ENCODE measurements at regions not wholly inside any gene's neighbourhood (a gene's known extent, or its start where the extent isn't known, plus 50 kb on each side); places are given as distances from the start of the nearest gene placed in this dataset.
"Not testable (repeated sequence)": the region's sequence is repeated elsewhere in the genome, so short reads cannot be mapped to it uniquely, and the experiment has no call there.

DNA sequence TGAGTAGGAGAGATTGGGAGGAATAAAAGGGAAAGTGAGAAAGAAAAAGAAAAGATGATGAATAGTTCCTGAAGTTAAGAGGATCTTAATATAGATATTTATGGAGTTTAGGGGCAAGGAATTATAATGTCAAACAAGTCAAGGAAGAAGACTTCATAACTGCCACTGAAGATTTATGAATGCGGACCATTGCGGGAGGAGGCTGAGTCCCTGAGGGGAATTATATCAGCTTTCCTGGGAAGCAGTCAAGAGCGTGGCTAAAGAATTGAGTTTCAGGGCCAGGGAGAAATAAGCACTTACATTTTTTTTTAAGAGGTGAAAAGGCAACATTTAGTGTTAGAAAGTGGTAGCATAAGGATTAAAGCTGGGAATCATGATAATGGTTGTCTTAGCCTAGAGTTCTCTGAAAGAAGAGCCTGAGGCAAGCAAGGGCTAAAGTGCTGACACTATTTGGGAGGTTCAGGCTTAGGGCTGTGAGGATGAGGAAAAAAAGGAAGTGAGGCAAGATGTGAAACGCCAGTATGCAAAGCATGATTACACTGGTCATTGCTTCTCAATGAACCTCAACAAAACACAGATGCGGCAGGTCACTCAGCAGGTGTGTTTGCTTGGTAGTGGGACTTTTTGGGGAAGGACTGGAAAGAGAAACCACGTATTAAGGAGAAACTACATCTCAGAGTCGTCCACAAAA is 217.1 kb downstream of the SLC4A3 start:
- DNase-seq: no peak

DNA sequence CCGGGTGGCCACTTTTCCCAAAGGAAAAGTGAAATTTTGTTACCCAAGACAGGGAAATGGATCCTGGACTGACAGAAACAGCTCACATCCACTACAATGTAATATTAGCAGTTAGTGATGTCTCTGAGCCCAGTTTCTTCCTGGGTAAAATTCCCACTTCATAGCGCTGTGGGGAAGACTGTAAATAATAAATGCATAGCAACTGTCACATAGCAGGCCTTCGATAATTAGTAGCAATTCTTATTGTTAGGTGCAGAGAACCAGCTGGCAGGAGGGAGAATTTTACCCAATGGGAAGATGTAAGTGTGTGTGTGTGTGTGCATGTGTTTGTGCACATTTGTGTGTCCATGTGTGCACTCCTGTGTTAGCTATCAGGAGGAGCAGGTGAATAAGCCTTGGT is 221.5 kb downstream of the SLC4A3 start:
- no peak for DNase-seq

DNA sequence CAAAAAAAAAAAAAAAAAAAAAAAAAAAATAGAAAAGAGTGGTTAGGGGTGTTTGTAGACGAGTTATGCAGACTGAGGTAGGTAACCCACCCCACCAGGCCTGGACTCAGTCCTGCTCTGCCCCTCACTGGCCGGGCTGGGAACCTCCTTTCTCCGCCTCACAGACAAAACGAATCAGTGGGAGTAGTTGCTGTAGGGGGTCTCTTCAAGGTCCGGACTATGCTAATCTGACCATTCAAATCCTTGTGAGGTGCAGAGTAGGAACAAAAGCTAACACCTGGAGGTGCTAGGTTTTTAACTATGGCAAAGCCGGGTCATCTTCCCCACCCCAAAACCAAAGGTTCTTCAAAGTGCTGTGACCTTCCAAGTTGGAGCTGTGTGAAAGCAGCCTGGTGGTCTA is 223.7 kb downstream of the SLC4A3 start:
- no peak for DNase-seq

DNA sequence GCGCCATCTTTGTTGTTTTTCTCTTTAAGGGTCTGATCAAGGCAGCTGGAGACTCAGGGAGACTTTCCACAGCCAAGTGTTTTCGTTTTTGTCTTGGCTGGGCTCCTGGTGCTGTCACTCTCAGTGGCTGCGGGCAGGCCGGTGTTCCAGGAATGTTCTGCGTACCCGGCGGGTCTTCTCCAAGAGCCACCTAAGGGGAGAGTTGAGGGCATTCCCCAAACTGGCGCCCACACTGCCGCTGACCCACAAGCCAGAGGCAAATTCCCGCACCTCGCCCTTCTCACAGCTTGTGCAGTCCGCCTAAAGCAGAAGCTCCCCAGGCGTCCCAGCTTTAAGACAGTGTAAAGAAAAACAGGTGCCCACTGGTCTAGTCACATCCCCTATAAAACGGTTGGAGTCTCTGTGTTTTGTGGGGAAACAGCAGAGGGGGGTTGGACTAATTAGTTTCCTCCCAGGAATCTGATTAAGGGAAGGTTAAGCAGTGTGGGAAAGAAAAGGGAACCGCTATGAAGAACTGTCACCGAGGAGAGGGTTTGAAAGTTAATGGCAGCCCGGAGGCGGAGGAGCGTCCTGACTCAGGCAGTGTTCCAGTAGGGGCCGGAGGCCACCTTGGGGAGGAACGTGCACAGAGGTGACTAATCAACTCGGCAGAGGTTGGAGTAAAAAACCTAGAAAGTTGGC is 224.5 kb downstream of the SLC4A3 start:
- no peak for DNase-seq

DNA sequence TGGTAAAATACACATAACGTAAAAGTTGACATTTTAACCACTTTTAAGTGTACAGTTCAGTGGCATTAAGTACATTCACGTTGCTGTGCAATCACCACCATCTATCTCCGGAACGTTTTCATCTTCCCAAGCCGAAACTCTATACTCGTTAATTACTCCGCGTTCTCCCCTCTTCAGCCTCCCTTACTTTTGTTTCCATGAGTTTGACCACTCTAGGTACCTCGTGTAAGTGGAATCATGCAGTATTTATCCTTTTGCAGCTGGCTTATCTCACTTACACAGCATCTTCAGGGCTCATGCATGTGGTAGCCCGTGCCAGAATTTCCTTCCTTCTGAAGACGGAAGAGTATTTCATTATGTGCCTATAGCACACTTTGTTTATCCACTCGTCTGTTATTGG is 225.2 kb downstream of the SLC4A3 start:
- DNase-seq: no peak

DNA sequence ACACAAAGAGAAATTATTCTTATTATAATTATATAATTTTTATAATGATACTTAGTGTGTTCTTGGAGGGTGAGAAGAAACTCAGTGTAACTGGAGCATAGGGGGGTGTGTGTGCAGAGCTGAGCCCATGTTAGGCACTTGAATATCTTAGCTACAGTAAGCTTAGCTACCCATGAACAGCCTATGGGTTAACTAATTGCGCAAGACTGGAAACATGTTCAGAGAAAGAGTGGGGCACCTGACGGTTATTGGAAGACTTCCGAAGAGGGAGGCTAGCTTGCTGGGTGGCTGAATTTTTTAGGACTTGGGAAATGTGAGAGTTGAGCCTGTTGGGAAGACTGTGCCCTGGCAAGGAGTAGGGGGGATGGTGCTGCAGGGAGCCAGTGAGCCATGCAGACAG is 229.2 kb downstream of the SLC4A3 start:
- no peak for DNase-seq

DNA sequence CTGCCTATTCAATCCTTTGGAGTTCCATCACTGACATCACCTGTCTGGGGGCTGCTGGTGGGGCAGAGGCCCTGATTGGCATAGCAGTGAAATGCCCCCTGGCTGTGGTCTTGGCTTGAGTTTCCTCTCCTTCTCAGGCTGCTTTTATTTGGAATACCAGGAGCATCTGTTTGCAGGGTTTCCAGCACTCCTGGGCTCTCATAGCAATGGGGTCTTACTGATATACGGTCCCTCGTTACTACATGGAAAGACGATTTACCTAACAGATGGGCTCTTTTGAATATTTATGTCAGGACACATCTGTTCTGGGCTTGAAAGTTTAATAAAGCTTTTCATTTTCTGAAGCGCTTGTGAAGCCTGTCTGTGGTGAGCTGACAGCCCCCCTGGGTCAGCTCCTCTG is 230.3 kb downstream of the SLC4A3 start:
- no peak for DNase-seq

DNA sequence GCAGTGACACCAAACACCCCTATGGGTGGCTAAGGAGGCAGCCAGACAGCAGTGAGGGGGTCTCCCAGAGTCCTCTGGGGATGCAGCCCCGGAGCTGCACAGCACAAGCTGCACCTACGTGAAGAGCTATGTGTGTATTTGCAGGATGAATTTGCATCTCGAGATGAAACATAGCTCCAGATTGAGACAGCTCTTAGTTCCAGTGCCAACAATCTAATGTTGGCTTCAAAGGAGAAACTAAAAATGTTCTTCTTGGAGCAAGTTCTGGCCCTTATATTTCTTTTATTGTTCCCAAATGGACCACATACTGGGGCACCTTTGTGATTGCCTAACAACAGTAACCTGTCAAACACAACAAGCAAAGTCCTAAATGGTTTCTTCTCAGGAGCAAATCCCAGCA is 233.9 kb downstream of the SLC4A3 start:
- no peak for DNase-seq

DNA sequence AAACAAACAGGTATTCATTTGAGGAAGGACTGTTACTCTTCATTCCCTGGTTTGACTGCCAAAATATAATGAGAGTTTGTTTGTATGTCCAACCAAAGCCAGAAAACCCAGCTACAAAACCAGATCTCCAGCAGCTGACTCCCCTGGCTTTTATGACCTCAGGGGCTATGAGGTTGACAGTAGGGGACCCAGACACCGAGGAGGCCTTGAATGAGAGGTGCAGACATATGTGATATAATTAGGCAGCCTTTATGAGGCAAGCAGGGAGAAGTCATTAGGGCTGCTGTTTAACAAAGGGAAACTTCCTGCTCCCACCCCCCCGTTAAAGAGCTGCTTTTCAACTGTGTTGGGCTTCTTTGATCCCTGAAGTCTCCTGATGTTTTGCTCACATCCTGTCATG is 236.7 kb downstream of the SLC4A3 start:
- no peak for DNase-seq

DNA sequence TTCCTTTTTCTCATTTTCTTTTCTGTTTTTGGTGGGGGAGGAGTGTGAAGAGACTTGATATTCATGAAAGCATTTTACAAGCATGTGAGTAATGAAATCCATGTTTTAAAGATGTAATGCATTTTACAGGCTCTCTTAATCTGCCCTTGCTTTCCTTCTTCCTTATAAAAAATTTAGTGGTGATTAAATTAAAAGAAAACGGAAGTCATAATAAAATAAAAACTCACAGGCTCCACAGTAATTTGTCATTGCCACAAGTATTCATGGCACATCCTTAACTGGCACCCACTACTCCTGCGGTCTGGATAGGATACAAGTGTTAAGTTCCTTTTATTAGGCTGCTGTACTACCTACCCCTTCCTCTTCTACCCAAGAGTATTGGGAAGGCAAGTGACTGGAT is 241.2 kb downstream of the SLC4A3 start:
- no peak for DNase-seq

DNA sequence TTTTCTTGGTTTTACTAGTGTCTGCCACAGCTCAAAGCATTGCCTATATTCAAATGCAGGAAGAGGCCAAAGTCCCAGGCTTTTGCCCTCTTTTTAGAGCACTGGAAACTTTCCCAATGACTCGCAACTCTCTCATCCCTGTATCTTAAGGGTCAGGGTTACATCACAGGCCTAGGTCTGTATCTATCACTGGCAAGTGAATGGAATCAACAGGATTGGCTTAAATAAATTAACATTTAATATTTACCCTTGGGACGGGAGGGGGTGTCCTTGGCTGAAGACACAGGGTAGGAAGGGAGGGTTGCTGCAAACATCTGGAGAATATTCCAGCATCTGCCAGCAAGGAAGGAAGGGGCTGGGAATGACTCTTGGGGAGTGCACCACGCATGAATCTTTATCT is 242.6 kb downstream of the SLC4A3 start:
- no peak for DNase-seq

DNA sequence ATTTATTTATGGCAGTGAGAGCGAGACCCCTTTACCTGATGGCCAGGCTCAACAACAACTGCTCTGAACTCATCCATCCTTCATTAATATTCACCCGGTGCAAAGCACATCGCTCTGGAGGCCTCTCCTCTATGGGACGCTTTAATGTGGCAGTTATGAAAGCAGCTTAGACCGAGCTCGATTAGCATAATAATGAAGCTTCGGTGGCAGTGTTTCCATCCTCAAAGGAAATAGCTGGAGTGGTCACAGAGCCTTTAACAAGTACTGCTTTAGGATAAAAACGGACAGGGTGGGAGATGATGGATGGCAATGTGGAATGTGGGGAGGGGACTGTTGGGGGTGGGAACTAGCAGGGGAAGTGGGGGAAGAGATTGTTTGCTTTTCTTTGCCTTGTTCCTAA is 243.9 kb downstream of the SLC4A3 start:
- no peak for DNase-seq

DNA sequence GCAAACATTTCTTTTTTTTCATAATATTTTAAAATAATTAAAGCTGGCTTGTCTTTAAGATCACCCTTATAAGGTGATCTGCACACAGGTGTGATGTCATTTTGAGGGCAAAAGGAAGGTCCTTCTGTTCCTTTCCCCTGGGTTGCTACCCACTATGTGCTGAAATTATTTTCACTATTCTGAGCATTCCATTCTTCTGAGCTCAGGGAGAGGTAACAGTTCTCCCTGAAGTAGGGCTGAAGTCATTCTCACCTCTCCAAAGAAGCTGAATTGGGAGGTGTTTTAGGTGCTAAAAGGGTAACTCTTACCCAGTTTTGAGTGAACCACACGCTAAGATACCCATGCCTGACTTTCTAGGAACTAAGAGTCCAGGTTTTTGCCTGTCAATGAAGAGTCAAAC is 247.6 kb downstream of the SLC4A3 start:
- DNase-seq: no peak

DNA sequence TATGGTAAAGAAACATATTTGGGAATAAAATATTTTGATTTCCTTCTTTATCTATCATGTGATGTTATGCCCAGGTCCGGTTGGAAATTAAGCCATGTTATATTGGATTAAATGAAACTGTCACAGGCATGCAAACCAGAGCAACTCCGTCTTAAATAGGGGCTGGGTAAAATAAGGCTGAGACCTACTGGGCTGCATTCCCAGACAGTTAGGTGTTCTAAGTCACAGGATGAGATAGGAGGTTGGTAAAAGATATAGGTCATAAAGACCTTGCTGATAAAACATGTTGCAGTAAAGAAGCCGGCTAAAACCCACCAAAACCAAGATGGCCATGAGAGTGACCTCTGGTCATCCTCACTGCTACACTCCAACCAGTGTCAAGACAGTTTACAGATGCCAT is 248.6 kb downstream of the SLC4A3 start:
- not testable (repeated sequence) for DNase-seq

DNA sequence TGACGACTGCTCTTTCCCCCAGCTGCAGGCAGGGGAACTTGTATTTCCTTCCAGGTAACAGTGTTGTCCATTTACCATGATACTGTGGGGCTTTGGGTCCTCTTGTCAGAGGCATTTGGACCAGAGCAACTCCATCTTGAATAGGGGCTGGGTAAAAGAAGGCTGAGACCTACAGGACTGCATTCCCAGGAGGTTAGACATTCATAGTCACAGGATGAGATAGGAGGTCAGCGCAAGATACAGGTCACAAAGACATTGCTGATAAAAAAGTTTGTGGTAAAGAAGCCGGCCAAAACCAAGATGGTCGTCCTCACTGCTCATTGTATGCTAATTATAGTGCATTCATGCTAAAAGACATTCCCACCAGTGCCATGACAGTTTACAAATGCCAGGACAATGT is 249.5 kb downstream of the SLC4A3 start:
- DNase-seq: no peak

DNA sequence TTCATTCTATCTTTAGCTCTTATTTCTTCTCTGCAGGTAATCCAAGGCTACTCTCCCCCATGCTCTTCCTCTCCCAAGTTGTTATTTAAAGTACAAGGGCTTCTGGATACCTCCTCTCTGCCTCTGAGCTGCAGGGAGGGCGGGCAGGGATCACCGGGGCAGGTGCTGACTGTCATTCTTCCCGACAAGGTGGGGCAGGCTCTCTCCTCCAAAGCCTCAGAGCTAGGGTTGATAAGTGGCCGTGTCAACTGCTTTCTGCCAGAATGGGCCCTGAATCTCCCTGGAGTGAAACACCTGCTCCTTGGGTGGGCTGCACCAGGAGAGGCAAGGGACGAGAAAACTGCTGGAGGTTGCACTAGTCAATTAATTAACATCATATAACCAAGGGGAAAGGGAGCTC is 250.3 kb downstream of the SLC4A3 start:
- DNase-seq: no peak

DNA sequence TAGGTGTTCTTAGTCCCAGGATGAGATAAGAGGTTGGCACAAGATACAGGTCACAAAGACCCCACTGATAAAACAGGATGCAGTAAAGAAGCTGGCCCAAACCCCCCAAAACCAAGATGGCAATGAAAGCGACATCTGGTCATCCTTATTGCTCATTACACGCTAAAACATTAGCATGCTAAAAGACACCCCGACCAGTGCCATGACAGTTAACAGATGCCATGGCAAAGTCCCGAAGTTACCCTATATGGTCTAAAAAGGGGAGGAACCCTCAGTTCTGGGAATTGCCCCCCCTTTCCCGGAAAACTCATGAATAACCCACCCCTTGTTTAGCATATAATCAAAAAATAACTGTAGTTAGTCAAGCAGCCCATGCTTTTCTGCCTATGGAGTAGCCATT is 251.1 kb downstream of the SLC4A3 start:
- no peak for DNase-seq

DNA sequence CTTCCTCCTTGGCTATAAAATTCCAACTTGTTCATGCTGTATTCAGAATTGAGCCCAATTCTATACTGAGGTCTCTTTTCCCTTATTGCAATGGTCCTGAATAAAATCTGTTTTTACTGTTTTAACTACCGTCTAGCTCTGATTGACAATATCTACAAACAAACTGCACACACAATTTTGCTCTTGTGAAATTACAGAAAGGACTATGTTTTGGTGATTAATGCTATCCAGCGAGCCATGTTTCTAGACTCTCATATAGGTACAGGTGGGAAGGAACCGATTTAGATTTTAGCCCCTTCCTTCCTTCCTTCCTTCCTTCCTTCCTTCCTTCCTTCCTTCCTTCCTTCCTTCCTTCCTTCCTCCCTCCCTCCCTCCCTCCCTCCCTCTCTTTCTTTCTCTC is 254.4 kb downstream of the SLC4A3 start:
- no peak for DNase-seq

DNA sequence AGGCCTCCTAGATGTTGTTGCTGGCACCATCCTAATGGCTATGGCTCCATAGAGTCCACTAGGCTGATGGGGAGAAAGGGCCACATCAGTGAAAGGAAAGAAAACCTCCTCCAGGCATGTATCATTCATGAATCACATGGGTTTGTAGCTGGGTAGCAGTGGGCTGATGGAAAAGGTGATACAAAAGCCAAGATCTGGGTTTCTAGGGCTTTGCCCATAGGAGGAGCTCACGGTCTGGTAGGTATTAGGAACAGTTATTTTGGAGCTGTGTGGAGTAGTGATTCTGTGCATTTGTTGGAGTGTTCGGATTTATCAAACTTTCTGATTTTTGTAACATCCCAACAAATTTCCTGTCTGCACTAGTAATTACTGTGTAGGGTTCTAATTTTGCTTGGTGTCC is 259.2 kb downstream of the SLC4A3 start:
- no peak for DNase-seq

DNA sequence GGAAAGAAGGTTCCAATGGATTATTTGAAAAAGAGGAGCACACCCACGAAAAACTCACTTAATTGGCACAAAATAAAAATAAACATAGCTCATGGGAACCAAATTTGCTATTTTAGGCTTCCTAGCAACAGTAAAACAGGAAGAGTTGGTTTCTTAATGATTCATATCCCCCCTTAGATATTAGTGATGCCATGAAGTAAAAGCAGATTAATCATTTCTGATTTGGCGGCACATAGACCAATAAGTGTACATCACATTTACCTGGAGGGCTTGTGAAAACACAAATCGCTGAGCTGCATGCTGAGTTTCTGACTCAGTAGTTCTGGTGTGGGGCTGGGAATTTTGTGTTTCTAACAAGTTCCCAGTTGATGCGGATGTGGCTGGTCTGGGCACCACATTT is 260.4 kb downstream of the SLC4A3 start:
- DNase-seq: no peak

DNA sequence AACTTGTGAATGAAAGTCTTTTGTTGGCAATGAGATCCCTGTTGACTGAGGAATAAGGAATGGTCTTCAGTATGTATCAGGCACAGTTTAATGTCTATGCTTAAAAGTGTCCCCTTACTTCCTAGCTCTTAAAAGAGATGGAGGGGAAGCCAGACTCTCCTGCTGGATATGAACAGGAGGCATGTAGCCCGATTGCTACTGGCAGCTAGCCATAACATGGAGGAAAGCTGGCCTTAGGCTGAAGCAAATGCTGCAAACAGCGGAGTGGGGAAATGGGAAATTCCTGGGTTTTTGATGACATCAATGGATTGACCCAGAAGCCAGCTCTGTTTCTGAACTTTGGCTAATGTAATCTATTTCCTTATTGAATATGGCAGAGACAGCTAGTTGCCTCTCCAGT is 266.1 kb downstream of the SLC4A3 start:
- no peak for DNase-seq

DNA sequence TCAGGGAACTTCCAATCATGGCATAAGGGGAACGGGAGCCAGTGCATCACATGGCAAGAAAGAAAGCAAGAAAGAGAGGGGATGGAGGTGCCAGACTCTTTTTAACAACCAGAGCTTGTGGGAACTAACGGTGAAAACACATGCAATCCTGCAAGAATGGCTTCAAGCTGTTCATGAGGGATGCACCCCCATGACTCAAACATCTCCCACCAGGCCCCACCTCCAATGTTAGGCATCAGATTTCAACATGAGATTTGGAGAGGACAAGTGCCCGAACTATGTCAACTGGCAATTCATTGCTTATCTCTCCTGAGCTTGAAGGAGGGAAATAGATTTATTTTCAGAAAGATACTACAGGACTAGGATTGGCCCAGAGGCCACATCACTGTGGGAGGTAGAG is 270.0 kb downstream of the SLC4A3 start:
- no peak for DNase-seq

DNA sequence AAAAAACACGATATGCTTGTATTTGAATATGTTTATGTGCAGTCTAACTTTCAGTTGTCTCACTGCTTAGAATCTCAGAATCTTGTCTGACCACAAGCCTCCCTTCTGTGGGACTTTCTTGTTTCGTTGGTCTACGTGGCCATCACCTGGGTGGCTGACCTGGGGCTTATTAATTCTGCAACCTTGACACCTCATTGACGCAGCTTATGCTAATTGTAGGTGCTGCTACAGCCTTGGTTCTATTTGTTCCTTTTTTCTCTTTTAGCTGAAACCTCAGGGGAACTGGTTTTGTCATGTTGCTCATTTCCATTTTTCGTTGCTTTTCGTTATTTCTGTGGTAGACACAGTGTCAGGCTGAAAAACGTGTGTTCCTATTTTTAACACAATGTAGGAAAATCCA is 273.7 kb downstream of the SLC4A3 start:
- DNase-seq: no peak

DNA sequence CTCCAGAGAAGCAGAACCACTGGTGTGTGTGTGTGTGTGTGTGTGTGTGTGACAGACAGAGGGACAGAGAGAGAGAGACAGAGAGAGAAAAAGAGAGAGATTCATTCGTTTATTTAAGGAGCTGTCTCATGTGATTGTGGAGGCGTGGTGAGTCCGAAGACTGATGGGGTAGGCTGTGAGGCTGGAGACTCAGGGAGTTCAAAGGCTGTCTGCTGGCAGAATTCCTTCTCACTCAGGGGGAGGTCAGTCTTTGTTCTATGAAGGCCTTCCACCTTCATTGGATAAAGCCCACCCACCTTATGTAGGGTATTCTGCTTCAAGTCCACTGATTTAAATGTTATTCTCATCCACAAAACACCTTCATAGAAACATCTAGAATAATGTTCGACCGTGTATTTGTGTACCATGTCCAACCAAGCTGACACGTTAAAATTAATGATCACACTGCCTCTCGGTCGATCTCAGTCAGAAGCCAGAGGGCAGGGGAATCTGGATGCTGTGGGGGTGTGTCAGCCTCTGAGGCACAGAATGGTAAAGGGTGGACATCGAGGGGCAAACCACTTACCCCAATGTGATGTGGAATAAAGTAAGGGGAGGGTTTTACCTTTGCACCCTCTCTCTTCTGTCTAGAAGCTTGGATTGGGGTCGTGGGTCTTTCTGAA is 275.6 kb downstream of the SLC4A3 start:
- DNase-seq: no peak

DNA sequence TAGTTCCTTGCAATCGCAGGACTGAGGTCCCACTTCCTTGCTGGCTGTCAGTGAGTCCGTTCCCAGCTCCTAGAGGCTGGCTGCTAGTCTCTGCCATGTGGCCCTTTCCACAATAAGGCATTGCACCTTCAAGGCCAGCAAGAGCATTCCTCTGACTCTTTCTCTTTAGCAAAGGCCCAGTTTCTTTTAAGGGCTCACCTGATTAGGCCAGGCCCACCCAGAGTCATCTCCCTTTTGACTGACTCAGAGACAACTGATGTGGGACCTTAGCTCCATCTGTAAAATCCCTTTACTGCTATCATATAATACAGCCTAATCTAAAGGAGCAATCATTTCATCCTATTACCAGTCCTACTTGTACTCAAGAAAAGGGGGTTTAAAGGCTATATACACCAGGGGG is 278.2 kb downstream of the SLC4A3 start:
- DNase-seq: no peak

Measured in CD4-positive, alpha-beta T cell treated with Interferon alpha-2 for 1 hour (primary cell).